Right lobe of liver (tissue), 6 donors: ENCODE measurements at regions not wholly inside any gene's neighbourhood (a gene's known extent, or its start where the extent isn't known, plus 50 kb on each side); places are given as distances from the start of the nearest gene placed in this dataset.

Experiments
- ATAC-seq, 4 donors: fragments of 200-7000 bp; cut with Tn5 transposase; one replicate each; pipeline ENCODE4 v1.9.1; 2020; ENCODE audit warnings: mild to moderate bottlenecking in 4 of 4, moderate library complexity in 4 of 4
- DNase-seq, 3 donors: peaks; one replicate each; pipeline ENCODE4 v3.0.0-alpha.2; 2020
- H3K27ac ChIP-seq, 3 donors: fragments of 200-600 bp; one replicate each; pipeline ENCODE4 v1.8.0; 2022
- H3K27me3 ChIP-seq, 2 donors: fragments of 200-600 bp; one replicate each; pipeline ENCODE4 v1.8.0; 2022
- H3K36me3 ChIP-seq, 4 donors: fragments of 200-600 bp; sonication (generic) in 1 of 4; one replicate each; pipeline versions ENCODE4 v1.5.1 to v1.8.0; 2017 to 2022; ENCODE audit warnings: control low read depth in 1 of 4
- H3K4me1 ChIP-seq, 4 donors: fragments of 200-600 bp; sonication (generic) in 1 of 4; one replicate each; pipeline versions ENCODE4 v1.5.1 to v1.8.0; 2017 to 2022; ENCODE audit warnings: control low read depth in 1 of 4
- H3K4me3 ChIP-seq, 3 donors: fragments of 200-600 bp; one replicate each; pipeline ENCODE4 v1.8.0; 2022
- H3K9me3 ChIP-seq, 4 donors: fragments of 200-600 bp; sonication (generic) in 1 of 4; one replicate each; pipeline versions ENCODE4 v1.5.1 to v1.8.0; 2017 to 2022; ENCODE audit warnings: control low read depth in 1 of 4
- POLR2A ChIP-seq: fragments of 450-650 bp; IDR thresholded peaks from one replicate; pipeline ENCODE4 v1.6.1; 2017; ENCODE audit warnings: antibody characterized with exemption, mild to moderate bottlenecking
- WGBS: methylation state at CpG from one replicate; pipeline ENCODE4 v1.1.6; 2018; ENCODE audit warnings: low coverage, low lambda C conversion rate; ENCODE audit not compliant: insufficient coverage; ENCODE audit errors: missing lambda C conversion rate; 5-methylcytosine and 5-hydroxymethylcytosine counted together
- intact Hi-C, 2 donors: fragments of 100-400 bp; cut with DNase I; formaldehyde crosslinking; loops; one replicate each; pipeline versions ENCODE4 v1.11.2 to v1.14.1; 2022
- small RNA-seq, 2 experiments: library from RNA; depleted of rRNA; stranded (forward); fragments of <200 nt; gene quantifications; one replicate each; pipeline ENCODE3, GENCODE V24; 2016
- TF ChIP-seq, protein P1 (sequence below), 4 donors: fragments of 200-600 bp in 3 of 4; fragments of 450-650 bp in 1 of 4; IDR thresholded peaks; one replicate each; pipeline versions ENCODE4 v1.5.1 to v1.8.0; 2016 to 2022; ENCODE audit warnings: antibody characterized with exemption in 4 of 4, mild to moderate bottlenecking in 2 of 4
- donor health status: DM: no; HTN: yes; CAD: no.
- donor health status: DM: no; HTN: no; CAD: no.
- donor health status: DM: no; HTN: no; CAD: no.
- donor health status: DM: no; HTN: yes; CAD: no.
- donor health status: DM: no; HTN: yes; CAD: no.

DNA sequence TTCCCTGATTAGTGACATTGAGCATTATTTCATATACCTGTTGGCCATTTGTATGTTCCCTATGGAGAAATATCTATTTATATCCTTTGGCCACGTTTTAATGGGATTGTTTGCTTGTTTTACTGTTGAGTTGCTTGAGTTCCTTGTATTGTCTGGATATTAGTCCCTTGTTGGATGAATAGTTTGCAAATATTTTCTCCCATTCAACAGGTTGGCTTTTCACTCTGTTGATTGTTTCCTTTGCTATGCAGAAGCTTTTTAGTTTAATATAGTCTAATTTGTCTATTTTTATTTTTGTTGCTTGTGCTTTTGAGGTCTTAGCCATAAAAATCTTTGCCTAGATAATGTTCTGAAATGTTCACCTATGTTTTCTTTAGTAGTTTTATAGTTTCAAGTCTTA, 60.2 kb upstream of the HUWE1 start:
- TF ChIP-seq, protein P1, sequence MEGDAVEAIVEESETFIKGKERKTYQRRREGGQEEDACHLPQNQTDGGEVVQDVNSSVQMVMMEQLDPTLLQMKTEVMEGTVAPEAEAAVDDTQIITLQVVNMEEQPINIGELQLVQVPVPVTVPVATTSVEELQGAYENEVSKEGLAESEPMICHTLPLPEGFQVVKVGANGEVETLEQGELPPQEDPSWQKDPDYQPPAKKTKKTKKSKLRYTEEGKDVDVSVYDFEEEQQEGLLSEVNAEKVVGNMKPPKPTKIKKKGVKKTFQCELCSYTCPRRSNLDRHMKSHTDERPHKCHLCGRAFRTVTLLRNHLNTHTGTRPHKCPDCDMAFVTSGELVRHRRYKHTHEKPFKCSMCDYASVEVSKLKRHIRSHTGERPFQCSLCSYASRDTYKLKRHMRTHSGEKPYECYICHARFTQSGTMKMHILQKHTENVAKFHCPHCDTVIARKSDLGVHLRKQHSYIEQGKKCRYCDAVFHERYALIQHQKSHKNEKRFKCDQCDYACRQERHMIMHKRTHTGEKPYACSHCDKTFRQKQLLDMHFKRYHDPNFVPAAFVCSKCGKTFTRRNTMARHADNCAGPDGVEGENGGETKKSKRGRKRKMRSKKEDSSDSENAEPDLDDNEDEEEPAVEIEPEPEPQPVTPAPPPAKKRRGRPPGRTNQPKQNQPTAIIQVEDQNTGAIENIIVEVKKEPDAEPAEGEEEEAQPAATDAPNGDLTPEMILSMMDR (IDR thresholded peaks at IDR 0.05) = no peak
- no peak for TF ChIP-seq POLR2A
- intact Hi-C loops = no loop called here
- Histone ChIP-seq H3K9me3 (no peaks in the 10 kb centered on the region), H3K27ac (no peak overlapping the region), H3K4me1 (no peaks in the 10 kb centered on the region), H3K27me3 (no peaks in the 10 kb centered on the region), H3K36me3 (no peaks in the 10 kb centered on the region), H3K4me3 (no peak overlapping the region)
- WGBS = 6% methylated on average over 1 of the region's 1 CpG
- DNase-seq (no peak), ATAC-seq (no peak)

DNA sequence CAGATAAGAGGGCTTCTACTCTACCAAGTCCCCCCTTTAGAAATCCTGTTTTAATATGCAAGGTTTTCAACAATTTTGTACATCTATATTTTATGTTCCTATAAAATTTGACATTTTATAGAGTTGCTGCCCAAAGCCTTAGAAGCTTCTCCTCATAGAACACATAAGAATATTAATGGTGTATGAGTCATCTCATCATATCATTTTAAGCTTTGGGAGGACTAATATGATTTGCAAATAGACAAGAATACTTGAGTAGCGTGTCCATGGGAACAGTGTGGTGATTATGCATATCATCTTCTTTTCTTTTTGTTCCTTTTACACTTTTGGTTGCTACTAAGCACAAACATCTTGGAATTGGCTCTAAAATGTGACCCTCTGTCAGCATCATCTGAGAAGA, 56.7 kb upstream of the HUWE1 start:
- no peak for ATAC-seq

DNA sequence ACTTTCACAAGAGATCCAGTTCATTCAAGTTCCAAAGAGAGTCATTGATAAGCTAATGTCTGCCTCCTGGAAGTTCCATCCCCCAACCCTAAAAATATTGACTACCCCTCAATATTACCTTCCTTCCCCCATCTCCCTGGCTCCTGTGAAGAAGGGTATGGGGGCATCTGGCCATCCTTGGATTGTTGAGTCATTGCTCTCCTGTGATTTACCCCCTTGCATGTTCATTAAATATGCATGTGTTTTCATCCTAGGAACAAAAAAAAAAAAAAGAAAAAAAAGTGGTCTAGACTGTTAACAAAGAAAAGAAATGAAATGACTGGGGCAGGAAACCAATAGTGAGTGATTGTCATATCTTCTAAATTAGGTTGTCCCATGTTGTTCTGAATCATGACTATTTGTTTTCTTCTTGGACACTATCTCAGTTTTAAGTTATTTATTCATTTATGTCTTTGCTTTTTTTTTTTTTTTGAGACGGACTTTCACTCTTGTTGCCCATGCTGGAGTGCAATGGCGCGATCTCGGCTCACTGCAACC, 51.9 kb upstream of the HUWE1 start:
- Histone ChIP-seq H3K4me1 (no peaks in the 10 kb centered on the region), H3K36me3 (no peaks in the 10 kb centered on the region), H3K4me3 (no peak overlapping the region), H3K27ac (no peak overlapping the region), H3K27me3 (no peaks in the 10 kb centered on the region), H3K9me3 (no peaks in the 10 kb centered on the region)
- TF ChIP-seq, protein P1 (IDR thresholded peaks at IDR 0.05) = no peak
- TF ChIP-seq POLR2A = no peak
- DNase-seq (no peak), ATAC-seq (no peak)
- intact Hi-C loops = no loop called here
- WGBS = 70% methylated on average over 4 of the region's 4 CpGs

More for the DNA sequence above, 56.7 kb upstream of the HUWE1 start:
- TF ChIP-seq POLR2A = no peak
- TF ChIP-seq, protein P1 (IDR thresholded peaks at IDR 0.05) = no peak
- intact Hi-C loops = no loop called here
- Histone ChIP-seq H3K4me1 (no peaks in the 10 kb centered on the region), H3K27me3 (no peaks in the 10 kb centered on the region), H3K27ac (no peak overlapping the region), H3K4me3 (no peak overlapping the region), H3K9me3 (no peaks in the 10 kb centered on the region), H3K36me3 (no peaks in the 10 kb centered on the region)
- 71% methylated on average over 1 of the region's 1 CpG for WGBS
- DNase-seq = no peak

Small RNA genes lying in the stretch of these regions (small RNA-seq; reads per million reads assigned to genes)
- gene BX323845.1 (0 reads per million in 2 experiments), gene BX323845.2 (0 reads per million in 2 experiments)
